ENCODE measurements at regions not wholly inside any gene's neighbourhood (a gene's known extent, or its start where the extent isn't known, plus 50 kb on each side); places are given as distances from the start of the nearest gene placed in this dataset.

DNA sequence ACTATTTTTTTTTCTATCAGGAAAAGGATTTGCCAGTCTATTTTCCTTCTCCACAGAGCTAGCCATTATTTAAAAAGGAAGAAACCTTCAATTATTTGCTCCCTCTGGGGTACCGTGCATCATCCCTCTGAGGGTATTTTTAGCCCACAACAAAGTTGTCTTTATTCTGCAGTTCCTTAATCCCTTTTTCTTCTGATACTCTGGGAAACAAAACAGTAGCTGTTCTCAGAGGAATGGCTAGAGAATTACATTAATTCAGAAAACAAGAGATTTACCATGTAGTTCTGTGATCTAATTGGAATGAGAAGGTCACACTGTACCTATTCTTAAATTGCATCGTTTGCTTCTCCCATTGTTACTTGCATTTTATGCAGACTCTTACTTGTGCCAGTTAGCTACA, 1056.7 kb downstream of the STIM2 start:
- no peaks in the 10 kb centered on the region for H3K27me3 ChIP-seq
- no peak for DNase-seq
- no peak overlapping the region for H3K4me3 ChIP-seq
- no peaks in the 10 kb centered on the region for H3K36me3 ChIP-seq
- WGBS, 2 donors, result 39 to 43% methylated on average over 2 of the region's 2 CpGs
- H3K4me1 ChIP-seq, result no peaks in the 10 kb centered on the region
- intact Hi-C loops (cut with DNase I), result no loop called here
- H3K27ac ChIP-seq, result no peak overlapping the region
- no peaks in the 10 kb centered on the region for H3K9me3 ChIP-seq
- TF ChIP-seq, protein P1, sequence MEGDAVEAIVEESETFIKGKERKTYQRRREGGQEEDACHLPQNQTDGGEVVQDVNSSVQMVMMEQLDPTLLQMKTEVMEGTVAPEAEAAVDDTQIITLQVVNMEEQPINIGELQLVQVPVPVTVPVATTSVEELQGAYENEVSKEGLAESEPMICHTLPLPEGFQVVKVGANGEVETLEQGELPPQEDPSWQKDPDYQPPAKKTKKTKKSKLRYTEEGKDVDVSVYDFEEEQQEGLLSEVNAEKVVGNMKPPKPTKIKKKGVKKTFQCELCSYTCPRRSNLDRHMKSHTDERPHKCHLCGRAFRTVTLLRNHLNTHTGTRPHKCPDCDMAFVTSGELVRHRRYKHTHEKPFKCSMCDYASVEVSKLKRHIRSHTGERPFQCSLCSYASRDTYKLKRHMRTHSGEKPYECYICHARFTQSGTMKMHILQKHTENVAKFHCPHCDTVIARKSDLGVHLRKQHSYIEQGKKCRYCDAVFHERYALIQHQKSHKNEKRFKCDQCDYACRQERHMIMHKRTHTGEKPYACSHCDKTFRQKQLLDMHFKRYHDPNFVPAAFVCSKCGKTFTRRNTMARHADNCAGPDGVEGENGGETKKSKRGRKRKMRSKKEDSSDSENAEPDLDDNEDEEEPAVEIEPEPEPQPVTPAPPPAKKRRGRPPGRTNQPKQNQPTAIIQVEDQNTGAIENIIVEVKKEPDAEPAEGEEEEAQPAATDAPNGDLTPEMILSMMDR (IDR thresholded peaks at IDR 0.05), result no peak
- no peak for TF ChIP-seq POLR2A (IDR thresholded peaks at IDR 0.05)

DNA sequence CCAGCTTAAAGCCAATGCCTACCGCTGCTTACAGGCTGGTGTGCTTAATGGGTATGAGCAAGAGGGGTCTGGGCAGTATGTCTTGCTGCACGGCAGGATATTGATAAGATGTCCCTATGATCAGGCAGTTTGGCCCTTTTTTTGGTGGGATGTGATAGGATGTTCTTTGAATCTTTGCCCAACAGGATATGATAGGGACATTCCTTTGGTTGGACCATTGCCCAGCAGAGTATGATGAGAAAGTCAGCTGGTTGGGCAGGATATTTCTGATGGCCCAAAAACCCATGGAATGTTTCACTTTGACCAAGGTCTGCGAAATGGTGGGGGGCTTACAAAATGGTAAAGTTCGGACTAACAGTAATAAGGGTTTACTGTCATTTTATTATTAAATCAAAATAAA, 1060.6 kb downstream of the STIM2 start:
- H3K27me3 ChIP-seq, result no peaks in the 10 kb centered on the region
- intact Hi-C loops (cut with DNase I), result no loop called here
- TF ChIP-seq, protein P1 (IDR thresholded peaks at IDR 0.05), result no peak
- no peak for TF ChIP-seq POLR2A (IDR thresholded peaks at IDR 0.05)
- H3K4me1 ChIP-seq, result no peaks in the 10 kb centered on the region
- H3K9me3 ChIP-seq, result no peaks in the 10 kb centered on the region
- H3K27ac ChIP-seq, result no peak overlapping the region
- no peak for DNase-seq
- no peak overlapping the region for H3K4me3 ChIP-seq
- 65 to 70% methylated on average over 4 of the region's 4 CpGs for WGBS, 2 donors
- H3K36me3 ChIP-seq, result no peaks in the 10 kb centered on the region

DNA sequence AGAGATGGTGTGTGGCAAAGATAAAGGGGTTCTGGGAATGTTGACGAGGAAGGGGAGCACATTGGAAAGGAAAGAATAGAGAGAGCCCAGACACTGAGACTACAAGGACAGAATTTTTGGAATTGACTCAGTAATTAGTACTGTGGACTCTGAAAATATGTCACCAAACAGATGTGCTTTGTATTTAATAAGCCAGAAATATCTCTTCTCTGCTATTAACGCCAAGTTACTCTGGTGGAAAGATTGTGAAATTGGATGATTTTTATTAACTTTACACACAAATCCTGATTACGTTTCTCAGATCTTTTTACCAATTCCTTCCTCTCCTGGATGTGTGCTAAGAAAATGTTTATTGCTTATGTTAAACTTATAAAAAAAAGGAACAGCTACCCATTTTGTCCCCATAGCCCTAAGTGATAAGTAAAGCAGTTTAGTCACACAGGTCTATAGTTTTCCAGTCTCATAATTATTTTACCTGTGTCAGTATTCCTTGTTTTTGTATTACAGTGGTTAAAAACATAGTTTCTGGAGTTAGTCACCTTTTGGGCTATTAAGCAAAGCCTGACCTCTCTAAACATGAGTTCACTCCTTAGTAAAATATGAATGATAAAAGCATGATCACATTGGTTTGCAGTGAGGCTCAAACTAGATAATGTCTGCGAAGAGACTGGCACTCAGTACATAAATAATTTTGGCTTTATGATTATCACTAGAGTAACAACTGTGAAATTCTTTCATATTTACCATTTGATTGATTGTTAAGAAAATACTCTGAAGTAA, 1068.3 kb downstream of the STIM2 start:
- DNase-seq, result no peak
- Histone ChIP-seq H3K27ac (no peak overlapping the region), H3K4me1 (no peaks in the 10 kb centered on the region), H3K36me3 (no peaks in the 10 kb centered on the region), H3K9me3 (no peaks in the 10 kb centered on the region), H3K4me3 (no peak overlapping the region), H3K27me3 (no peaks in the 10 kb centered on the region)
- 61 to 66% methylated on average over 4 of the region's 4 CpGs for WGBS, 2 donors
- TF ChIP-seq, protein P1 (IDR thresholded peaks at IDR 0.05), result no peak
- TF ChIP-seq POLR2A (IDR thresholded peaks at IDR 0.05), result no peak
- intact Hi-C loops (cut with DNase I), result no loop called here

GRCh38 chr4:27930291-27930690, 1069.7 kb downstream of the STIM2 start:
- Histone ChIP-seq H3K27me3 (no peaks in the 10 kb centered on the region), H3K27ac (no peak overlapping the region), H3K4me1 (no peaks in the 10 kb centered on the region), H3K9me3 (no peaks in the 10 kb centered on the region), H3K36me3 (no peaks in the 10 kb centered on the region), H3K4me3 (no peak overlapping the region)
- TF ChIP-seq, protein P1 (IDR thresholded peaks at IDR 0.05), result no peak
- no peak for TF ChIP-seq POLR2A (IDR thresholded peaks at IDR 0.05)
- WGBS, 2 donors, result 59% methylated on average over 3 of the region's 3 CpGs
- no peak for DNase-seq
- intact Hi-C loops (cut with DNase I), result no loop called here

GRCh38 chr4:27930976-27931375, 1070.3 kb downstream of the STIM2 start:
- Histone ChIP-seq H3K27ac (no peak overlapping the region), H3K27me3 (no peaks in the 10 kb centered on the region), H3K4me3 (no peak overlapping the region), H3K4me1 (no peaks in the 10 kb centered on the region), H3K9me3 (no peaks in the 10 kb centered on the region), H3K36me3 (no peaks in the 10 kb centered on the region)
- 73 to 94% methylated on average over 1 of the region's 1 CpG for WGBS, 2 donors
- no peak for TF ChIP-seq POLR2A (IDR thresholded peaks at IDR 0.05)
- TF ChIP-seq, protein P1 (IDR thresholded peaks at IDR 0.05), result no peak
- DNase-seq, result no peak
- intact Hi-C loops (cut with DNase I), result no loop called here
